PC-3 (cell line): ENCODE measurements at regions not wholly inside any gene's neighbourhood (a gene's known extent, or its start where the extent isn't known, plus 50 kb on each side); places are given as distances from the start of the nearest gene placed in this dataset.

Experiments used
- ATAC-seq: fragments of 200-7000 bp; cut with Tn5 transposase; 2 replicates; pipeline ENCODE4 v1.9.1; 2020; ENCODE audit warnings: mild to moderate bottlenecking, moderate library complexity
- BruUV-seq: library from RNA; stranded (reverse); fragments of 400-500 nt; replicated peaks from 2 replicates; lab custom pipeline; 2021; lab: Mats Ljungman, UMichigan
- CTCF ChIA-PET: fragments of 300-600 bp; sonication (Branson Sonifier 250); formaldehyde crosslinking; loops from one replicate; lab custom pipeline; 2022; ENCODE audit warnings: antibody characterized with exemption; lab: Charles Lee
- POLR2A ChIA-PET: fragments of 300-600 bp; sonication (Branson Sonifier 250); formaldehyde crosslinking; loops from one replicate; lab custom pipeline; 2022; ENCODE audit warnings: antibody characterized with exemption; ENCODE audit not compliant: unreplicated experiment; lab: Charles Lee
- DNase-seq: peaks from one replicate; pipeline ENCODE4 v3.0.0-alpha.2; 2015
- H2AFZ ChIP-seq: fragments of 300-600 bp; sonication (generic); 2 replicates; pipeline ENCODE4 v1.6.0; 2016; ENCODE audit warnings: antibody characterized with exemption, low read length
- H3F3A ChIP-seq: fragments of 300-600 bp; sonication (generic); one replicate; pipeline ENCODE4 v1.6.0; 2017; ENCODE audit warnings: antibody characterized with exemption, low read length, control low read depth, mild to moderate bottlenecking; ENCODE audit not compliant: unreplicated experiment
- H3K27ac ChIP-seq: fragments of 300-600 bp; sonication (generic); 2 replicates; pipeline ENCODE4 v1.5.1; 2016; ENCODE audit warnings: mild to moderate bottlenecking, low read length
- H3K27me3 ChIP-seq: fragments of 300-600 bp; sonication (generic); 2 replicates; pipeline ENCODE4 v1.6.1; 2016; ENCODE audit warnings: low read length, mixed read lengths
- H3K36me3 ChIP-seq: fragments of 300-600 bp; sonication (generic); 2 replicates; pipeline ENCODE4 v1.6.1; 2016; ENCODE audit warnings: low read depth, mixed run types, low read length, mixed read lengths
- H3K4me1 ChIP-seq: fragments of 300-600 bp; sonication (generic); 2 replicates; pipeline ENCODE4 v1.5.1; 2016; ENCODE audit warnings: low read length; ENCODE audit not compliant: insufficient read depth
- H3K4me2 ChIP-seq: fragments of 300-600 bp; sonication (generic); 2 replicates; pipeline ENCODE4 v1.6.0; 2016; ENCODE audit warnings: low read length
- H3K4me3 ChIP-seq: fragments of 300-600 bp; sonication (generic); 2 replicates; pipeline ENCODE4 v1.5.1; 2016; ENCODE audit warnings: mild to moderate bottlenecking, low read length, mixed read lengths
- H3K79me2 ChIP-seq: fragments of 300-600 bp; sonication (generic); 2 replicates; pipeline ENCODE4 v1.6.1; 2017; ENCODE audit warnings: low read length, mixed read lengths
- H3K9ac ChIP-seq: fragments of 300-600 bp; sonication (generic); 2 replicates; pipeline ENCODE4 v1.6.0; 2016; ENCODE audit warnings: mild to moderate bottlenecking, low read length
- H3K9me2 ChIP-seq: fragments of 300-600 bp; sonication (generic); replicated peaks from 2 replicates; pipeline ENCODE4 v1.6.1; 2016; ENCODE audit warnings: mixed run types, low read length, mixed read lengths
- H3K9me3 ChIP-seq: fragments of 300-600 bp; sonication (generic); 2 replicates; pipeline ENCODE4 v1.6.1; 2016; ENCODE audit warnings: low read length, mixed read lengths
- H4K20me1 ChIP-seq: fragments of 300-600 bp; sonication (generic); 2 replicates; pipeline ENCODE4 v1.6.1; 2016; ENCODE audit warnings: low read length, mixed read lengths
- CTCF ChIP-seq: fragments of 300-600 bp; sonication (generic); conservative IDR thresholded peaks from 2 replicates; pipeline ENCODE4 v1.5.1; 2017; ENCODE audit warnings: antibody characterized with exemption, low read depth, mild to moderate bottlenecking, low read length
- EZH2 ChIP-seq: fragments of 300-600 bp; sonication (generic); IDR thresholded peaks from one replicate; pipeline ENCODE4 v1.6.1; 2017; ENCODE audit warnings: antibody characterized with exemption, mild to moderate bottlenecking, low read length; ENCODE audit not compliant: unreplicated experiment
- EZH2phosphoT487 ChIP-seq: fragments of 300-600 bp; sonication (generic); IDR thresholded peaks from 2 replicates; pipeline ENCODE4 v1.6.1; 2018; ENCODE audit warnings: mild to moderate bottlenecking, antibody characterized with exemption, low read length, borderline replicate concordance
- intact Hi-C: fragments of 100-400 bp; cut with micrococcal nuclease; formaldehyde crosslinking; loops from 2 replicates; pipeline ENCODE4 v1.9.0; 2023

DNA sequence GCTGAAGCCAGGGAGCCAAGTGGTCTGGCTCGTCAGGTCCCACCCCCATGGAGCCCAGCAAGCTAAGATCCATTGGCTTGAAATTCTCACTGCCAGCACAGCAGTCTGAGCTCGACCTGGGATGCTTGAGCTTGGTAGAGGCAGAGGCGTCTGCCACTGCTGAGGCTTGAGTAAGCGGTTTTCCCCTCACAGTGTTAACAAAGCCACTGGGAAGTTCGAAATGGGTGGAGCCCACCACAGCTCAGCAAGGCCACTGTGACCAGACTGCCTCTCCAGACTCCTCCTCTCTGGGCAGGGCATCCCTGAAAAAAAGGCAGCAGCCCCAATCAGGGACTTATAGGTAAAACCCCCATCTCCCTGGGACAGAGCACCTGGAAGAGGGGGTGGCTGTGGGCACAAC is 353.8 kb downstream of the NAP1L3 start:
- DNase-seq: no peak
- ChIA-PET CTCF (no interaction called here), POLR2A (no interaction called here)
- no peak for ATAC-seq
- TF ChIP-seq CTCF (no peak), EZH2 (no peak), EZH2phosphoT487 (no peak)
- Histone ChIP-seq H3K36me3 (no peaks in the 10 kb centered on the region), H3K27ac (no peak overlapping the region), H2AFZ (no peak overlapping the region), H3K9ac (no peak overlapping the region), H3K4me3 (no peak overlapping the region), H4K20me1 (no peaks in the 10 kb centered on the region), H3K9me2 (no peaks in the 10 kb centered on the region), H3K79me2 (no peaks in the 10 kb centered on the region), H3K9me3 (no peaks in the 10 kb centered on the region), H3K4me1 (no peaks in the 10 kb centered on the region), H3F3A (no peaks in the 10 kb centered on the region), H3K27me3 (no peaks in the 10 kb centered on the region), H3K4me2 (no peak overlapping the region)
- intact Hi-C loops: no loop called here
- no TSS peak for BruUV-seq
